ENCODE measurements at regions not wholly inside any gene's neighbourhood (a gene's known extent, or its start where the extent isn't known, plus 50 kb on each side); places are given as distances from the start of the nearest gene placed in this dataset.

DNA sequence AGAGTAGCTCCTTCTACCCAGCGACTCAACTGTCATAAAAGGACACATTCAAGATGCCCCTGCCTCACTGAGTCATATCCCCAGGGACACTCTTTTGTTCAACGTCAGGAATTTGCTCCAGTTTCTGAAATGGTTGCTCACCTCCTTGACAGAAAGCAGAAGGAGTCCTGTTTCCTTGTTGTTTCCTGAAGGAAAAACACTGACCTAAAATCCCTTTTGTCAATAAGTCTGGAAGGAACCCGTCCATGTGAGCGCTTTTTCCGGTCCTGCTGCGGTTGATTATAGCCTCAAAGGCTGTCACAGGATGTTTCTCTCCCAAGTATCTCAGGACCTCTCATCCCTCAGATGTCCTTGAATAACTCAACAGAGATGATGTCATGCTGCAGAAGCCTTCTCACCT, 113.6 kb upstream of the PLEKHG1 start:
- no peak for DNase-seq
- H3K27me3 ChIP-seq: no peaks in the 10 kb centered on the region
- no peak overlapping the region for H3K27ac ChIP-seq
- H3K36me3 ChIP-seq: no peaks in the 10 kb centered on the region
- TF ChIP-seq EP300 (IDR thresholded peaks at IDR 0.05): no peak
- no peak for TF ChIP-seq POLR2AphosphoS5 (IDR thresholded peaks at IDR 0.05)
- TF ChIP-seq, protein P1, sequence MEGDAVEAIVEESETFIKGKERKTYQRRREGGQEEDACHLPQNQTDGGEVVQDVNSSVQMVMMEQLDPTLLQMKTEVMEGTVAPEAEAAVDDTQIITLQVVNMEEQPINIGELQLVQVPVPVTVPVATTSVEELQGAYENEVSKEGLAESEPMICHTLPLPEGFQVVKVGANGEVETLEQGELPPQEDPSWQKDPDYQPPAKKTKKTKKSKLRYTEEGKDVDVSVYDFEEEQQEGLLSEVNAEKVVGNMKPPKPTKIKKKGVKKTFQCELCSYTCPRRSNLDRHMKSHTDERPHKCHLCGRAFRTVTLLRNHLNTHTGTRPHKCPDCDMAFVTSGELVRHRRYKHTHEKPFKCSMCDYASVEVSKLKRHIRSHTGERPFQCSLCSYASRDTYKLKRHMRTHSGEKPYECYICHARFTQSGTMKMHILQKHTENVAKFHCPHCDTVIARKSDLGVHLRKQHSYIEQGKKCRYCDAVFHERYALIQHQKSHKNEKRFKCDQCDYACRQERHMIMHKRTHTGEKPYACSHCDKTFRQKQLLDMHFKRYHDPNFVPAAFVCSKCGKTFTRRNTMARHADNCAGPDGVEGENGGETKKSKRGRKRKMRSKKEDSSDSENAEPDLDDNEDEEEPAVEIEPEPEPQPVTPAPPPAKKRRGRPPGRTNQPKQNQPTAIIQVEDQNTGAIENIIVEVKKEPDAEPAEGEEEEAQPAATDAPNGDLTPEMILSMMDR (IDR thresholded peaks at IDR 0.05): no peak
- no peak for TF ChIP-seq POLR2A (IDR thresholded peaks at IDR 0.05)
- H3K4me3 ChIP-seq: no peak overlapping the region
- WGBS, 5 donors: 64 to 81% (median 78%) methylated on average over 6 of the region's 6 CpGs
- H3K9me3 ChIP-seq: no peaks in the 10 kb centered on the region
- no peaks in the 10 kb centered on the region for H3K4me1 ChIP-seq
- intact Hi-C loops (cut with DNase I; ENCODE audit: low total_unique reads): no loop called here

DNA sequence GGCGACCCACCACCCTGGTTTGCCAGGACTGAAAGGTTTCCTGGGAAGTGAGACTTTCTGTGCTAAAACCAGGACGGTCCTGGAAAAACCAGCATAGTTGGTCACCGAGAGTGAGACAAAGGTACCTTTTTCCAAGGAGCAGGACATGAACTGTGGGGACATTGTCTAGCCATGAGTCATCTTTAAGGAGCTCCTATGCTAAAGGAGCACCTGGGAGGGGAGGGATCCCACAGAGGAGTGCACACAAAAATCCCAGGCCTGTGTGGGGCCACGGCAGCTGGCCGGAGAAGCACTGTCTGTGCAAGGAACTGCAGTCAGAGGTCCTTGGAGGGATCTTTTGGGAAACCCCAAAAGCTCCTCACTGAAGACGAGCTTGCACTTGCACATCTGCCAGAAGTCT, 109.1 kb upstream of the PLEKHG1 start:
- no peak for DNase-seq
- Histone ChIP-seq H3K36me3 (no peaks in the 10 kb centered on the region), H3K4me1 (peaks cover 0 to 9% (median 0%) of the 10 kb centered on the region in 4 donors), H3K27me3 (no peaks in the 10 kb centered on the region), H3K9me3 (no peaks in the 10 kb centered on the region), H3K27ac (no peak overlapping the region), H3K4me3 (no peak overlapping the region)
- no peak for TF ChIP-seq EP300 (IDR thresholded peaks at IDR 0.05)
- no peak for TF ChIP-seq POLR2AphosphoS5 (IDR thresholded peaks at IDR 0.05)
- no peak for TF ChIP-seq POLR2A (IDR thresholded peaks at IDR 0.05)
- TF ChIP-seq, protein P1 (IDR thresholded peaks at IDR 0.05): no peak
- intact Hi-C loops (cut with DNase I; ENCODE audit: low total_unique reads): no loop called here
- WGBS, 5 donors: 76 to 89% (median 80%) methylated on average over 6 of the region's 6 CpGs

DNA sequence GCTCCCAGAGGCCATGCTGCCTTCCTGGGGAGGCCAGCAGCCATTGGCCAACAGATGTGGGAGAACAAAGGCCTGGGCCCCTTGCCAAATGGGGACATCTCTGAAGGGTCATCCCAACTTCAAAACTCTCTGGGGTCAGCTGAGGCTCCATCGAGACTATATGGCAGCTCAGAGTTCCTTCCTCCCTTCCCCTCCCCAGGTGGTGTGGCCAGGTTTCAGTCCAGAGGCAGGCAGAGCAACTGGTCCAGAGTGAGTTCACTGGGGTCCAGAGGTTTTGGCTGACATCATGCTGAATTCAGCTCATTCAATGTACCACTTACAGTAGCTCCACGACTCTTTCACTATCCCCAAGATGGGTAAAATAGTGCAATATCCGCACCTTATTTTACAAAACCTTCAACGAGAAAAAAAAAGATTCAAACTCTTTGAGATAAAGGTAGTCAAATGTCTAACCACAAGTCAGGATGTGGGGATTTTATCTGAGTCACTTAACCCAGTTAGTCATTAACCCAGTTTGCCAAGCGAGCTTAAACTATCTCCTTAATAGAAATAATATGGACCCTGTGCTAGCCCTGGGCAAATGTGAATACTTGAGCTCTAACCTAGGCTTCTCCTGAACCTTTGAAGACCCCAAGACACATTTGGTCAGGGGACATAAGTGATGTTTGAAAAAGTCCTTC, 108.4 kb upstream of the PLEKHG1 start:
- Histone ChIP-seq H3K27me3 (no peaks in the 10 kb centered on the region), H3K36me3 (no peaks in the 10 kb centered on the region), H3K4me1 (peaks cover 0 to 9% (median 0%) of the 10 kb centered on the region in 4 donors), H3K27ac (no peak overlapping the region), H3K4me3 (no peak overlapping the region), H3K9me3 (no peaks in the 10 kb centered on the region)
- no peak for DNase-seq
- intact Hi-C loops (cut with DNase I; ENCODE audit: low total_unique reads): no loop called here
- TF ChIP-seq POLR2A (IDR thresholded peaks at IDR 0.05): no peak
- TF ChIP-seq EP300 (IDR thresholded peaks at IDR 0.05): no peak
- no peak for TF ChIP-seq POLR2AphosphoS5 (IDR thresholded peaks at IDR 0.05)
- TF ChIP-seq, protein P1 (IDR thresholded peaks at IDR 0.05): no peak
- WGBS, 5 donors: 35 to 54% (median 43%) methylated on average over 5 of the region's 5 CpGs

DNA sequence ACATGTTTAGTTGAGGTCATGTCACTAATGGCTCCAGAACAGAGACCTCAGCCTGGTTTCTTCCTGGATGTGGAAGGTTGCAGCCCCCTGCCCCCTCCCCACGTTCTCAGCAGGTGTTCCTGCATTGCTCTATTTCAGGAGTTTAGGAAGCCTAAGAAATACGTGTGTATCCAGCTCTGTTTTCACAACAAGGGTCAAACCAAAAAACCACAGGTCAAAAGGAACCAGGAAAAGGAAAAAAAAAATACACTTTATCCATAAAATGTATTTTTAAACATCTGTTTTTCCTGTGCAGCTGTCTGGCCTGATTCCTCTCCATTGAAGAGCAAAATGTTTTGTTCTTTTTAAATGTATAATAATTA, 107.9 kb upstream of the PLEKHG1 start:
- peaks cover 0 to 9% (median 0%) of the 10 kb centered on the region in 4 donors for H3K4me1 ChIP-seq
- H3K36me3 ChIP-seq: no peaks in the 10 kb centered on the region
- no peak for DNase-seq
- no peaks in the 10 kb centered on the region for H3K27me3 ChIP-seq
- no peak overlapping the region for H3K4me3 ChIP-seq
- no peaks in the 10 kb centered on the region for H3K9me3 ChIP-seq
- 28 to 42% (median 33%) methylated on average over 2 of the region's 2 CpGs for WGBS, 5 donors
- no peak overlapping the region for H3K27ac ChIP-seq
- TF ChIP-seq, protein P1 (IDR thresholded peaks at IDR 0.05): no peak
- no peak for TF ChIP-seq POLR2AphosphoS5 (IDR thresholded peaks at IDR 0.05)
- TF ChIP-seq POLR2A (IDR thresholded peaks at IDR 0.05): no peak
- TF ChIP-seq EP300 (IDR thresholded peaks at IDR 0.05): no peak
- intact Hi-C loops (cut with DNase I; ENCODE audit: low total_unique reads): no loop called here

Measured in stomach (tissue), 8 donors.